ENCODE measurements at regions not wholly inside any gene's neighbourhood (a gene's known extent, or its start where the extent isn't known, plus 50 kb on each side); places are given as distances from the start of the nearest gene placed in this dataset.

GRCh38 chrX:110435196-110435595 lies 76.5 kb downstream of the RTL9 start:
- DNase-seq (ENCODE audit: low read depth, low spot score), result no peak
- Histone ChIP-seq H3K4me3 (replicated peaks in 1 of 3; ENCODE audit: insufficient read depth in 1 of 3, low read depth in 1 of 3, low read length in 3 of 3) (no peak overlapping the region), H3K4me1 (ENCODE audit: control insufficient read depth, extremely low read depth, insufficient read depth, low read length) (no peaks in the 10 kb centered on the region), H3K79me2 (ENCODE audit: control insufficient read depth, insufficient read depth, low read length) (no peaks in the 10 kb centered on the region), H3K9ac (replicated peaks; ENCODE audit: extremely low read depth, insufficient read depth, low read length) (no peak overlapping the region), H3K36me3 (ENCODE audit: control insufficient read depth in 2 of 2, extremely low read depth in 1 of 2, insufficient read depth in 2 of 2, low read length in 2 of 2) (no peaks in the 10 kb centered on the region), H2AFZ (ENCODE audit: low read depth, low read length) (no peak overlapping the region), H4K20me1 (replicated peaks; ENCODE audit: control insufficient read depth, extremely low read depth, insufficient read depth, low read length) (no peaks in the 10 kb centered on the region), H3K9me3 (replicated peaks; ENCODE audit: control insufficient read depth, insufficient read depth, low read length) (no peaks in the 10 kb centered on the region), H3K27ac (ENCODE audit: insufficient read depth, low read depth, low read length) (no peak overlapping the region), H3K27me3 (ENCODE audit: control insufficient read depth in 2 of 2, insufficient read depth in 2 of 2, low read length in 2 of 2) (peaks cover 0 to 5% of the 10 kb centered on the region in 2 experiments), H3K9me1 (replicated peaks; ENCODE audit: control insufficient read depth, extremely low read depth, insufficient read depth, low read length) (no peaks in the 10 kb centered on the region), H3K4me2 (ENCODE audit: insufficient read depth, low read length) (no peak overlapping the region)
- BruUV-seq (replicated peaks), result no TSS peak
- intact Hi-C loops (cut with micrococcal nuclease), result no loop called here
- dilution Hi-C loops (cut with MboI; ENCODE audit: extremely low pct_ligation_motif_present, low sequenced_read_pairs), result no loop called here
- FAIRE-seq, result no peak
- TF ChIP-seq MYC (IDR thresholded peaks at IDR 0.05; ENCODE audit: low read depth, low read length) (no peak), POLR2A (IDR thresholded peaks at IDR 0.05; ENCODE audit: low read depth, low read length) (no peak), GATA2 (IDR thresholded peaks at IDR 0.05; ENCODE audit: insufficient read depth, insufficient read length, low read depth, low read length) (no peak), CTCF (IDR thresholded peaks at IDR 0.05; ENCODE audit: extremely low read depth in 1 of 2, insufficient read depth in 1 of 2, low read depth in 1 of 2, low read length in 2 of 2) (no peak), FOS (IDR thresholded peaks at IDR 0.05; ENCODE audit: borderline replicate concordance, insufficient read depth, low read length) (no peak), EZH2 (IDR thresholded peaks at IDR 0.05; ENCODE audit: borderline replicate concordance, low read depth, low read length, severe bottlenecking) (no peak), MAX (IDR thresholded peaks at IDR 0.05; ENCODE audit: insufficient read depth, insufficient read length) (no peak), JUN (IDR thresholded peaks at IDR 0.05; ENCODE audit: borderline replicate concordance, insufficient read depth, insufficient read length, low read depth) (no peak), POLR2AphosphoS5 (IDR thresholded peaks at IDR 0.05; ENCODE audit: insufficient read depth, low read depth, low read length) (no peak)
- POLR2A ChIA-PET, result no interaction called here
- CTCF ChIA-PET, result no interaction called here
